T-cell (primary cell): ENCODE measurements at regions not wholly inside any gene's neighbourhood (a gene's known extent, or its start where the extent isn't known, plus 50 kb on each side); places are given as distances from the start of the nearest gene placed in this dataset.

ENCODE experiments used
- ATAC-seq, 4 experiments: fragments of 200-7000 bp in 3 of 4; fragments of 150-1000 bp in 1 of 4; cut with Tn5 transposase; replicated peaks in 1 of 4; 1 replicate in 3 of 4; 2 replicates in 1 of 4; pipeline ENCODE4 v1.10.0; 2021; ENCODE audit warnings: moderate library complexity in 3 of 4, mild to moderate bottlenecking in 2 of 4, moderate number of reproducible peaks in 1 of 4
- CTCF ChIA-PET, 2 donors: fragments of 300-600 bp; sonication (Branson Sonifier 250); formaldehyde crosslinking; loops; one replicate each; lab custom pipeline; 2022; ENCODE audit warnings: antibody characterized with exemption in 2 of 2; lab: Charles Lee
- POLR2A ChIA-PET, 2 donors: fragments of 300-600 bp; sonication (Branson Sonifier 250); formaldehyde crosslinking; loops; one replicate each; lab custom pipeline; 2022; ENCODE audit warnings: antibody characterized with exemption in 2 of 2; lab: Charles Lee
- DNase-seq, 35 experiments: peaks; one replicate each; pipeline versions ENCODE4 v3.0.0 to v3.0.0-alpha.2; 2013 to 2023
- H3K27ac ChIP-seq: one replicate; pipeline ENCODE4 v1.5.1; 2013; ENCODE audit warnings: low read length
- H3K27me3 ChIP-seq, 2 experiments: replicated peaks in 1 of 2; 1 replicate in 1 of 2; 2 replicates in 1 of 2; pipeline versions ENCODE4 v1.6.1 to v1.7.0; 2013; ENCODE audit warnings: low read length in 1 of 2, mixed read lengths in 1 of 2; ENCODE audit not compliant: control insufficient read depth in 2 of 2, insufficient read depth in 2 of 2; ENCODE audit errors: extremely low read depth in 1 of 2
- H3K36me3 ChIP-seq, 2 donors: 1 replicate in 1 of 2; 2 replicates in 1 of 2; pipeline versions ENCODE4 v1.6.1 to v1.7.0; 2013; ENCODE audit warnings: low read length in 1 of 2; ENCODE audit not compliant: control insufficient read depth in 2 of 2, insufficient read depth in 1 of 2; ENCODE audit errors: extremely low read depth in 1 of 2
- H3K4me1 ChIP-seq, 2 experiments: 1 replicate in 1 of 2; 2 replicates in 1 of 2; pipeline versions ENCODE4 v1.6.1 to v1.7.0; 2013; ENCODE audit warnings: low read length in 2 of 2, mixed read lengths in 1 of 2; ENCODE audit not compliant: insufficient read depth in 2 of 2, control insufficient read depth in 1 of 2; ENCODE audit errors: extremely low read depth in 1 of 2
- H3K4me3 ChIP-seq, 2 donors: 1 replicate in 1 of 2; 2 replicates in 1 of 2; pipeline versions ENCODE4 v1.5.1 to v1.7.0; 2013; ENCODE audit warnings: mild to moderate bottlenecking in 2 of 2, low read length in 1 of 2, moderate library complexity in 1 of 2; ENCODE audit not compliant: control insufficient read depth in 1 of 2; ENCODE audit errors: extremely low read depth in 1 of 2
- H3K9me3 ChIP-seq: 2 replicates; pipeline ENCODE4 v1.7.0; 2013
- H3K27ac Mint-ChIP-seq, 2 donors: one replicate each; pipeline ENCODE4 v1.8.0; 2020 to 2021; ENCODE audit warnings: mild to moderate bottlenecking in 2 of 2, mixed read lengths in 2 of 2
- H3K27me3 Mint-ChIP-seq, 2 donors: one replicate each; pipeline ENCODE4 v1.8.0; 2021 to 2022; ENCODE audit warnings: mixed read lengths in 2 of 2
- H3K36me3 Mint-ChIP-seq: one replicate; pipeline ENCODE4 v1.8.0; 2021; ENCODE audit warnings: mixed read lengths
- H3K4me1 Mint-ChIP-seq, 3 donors: one replicate each; pipeline ENCODE4 v1.8.0; 2020 to 2022; ENCODE audit warnings: mixed read lengths in 3 of 3, mild to moderate bottlenecking in 1 of 3
- H3K4me3 Mint-ChIP-seq, 3 donors: one replicate each; pipeline ENCODE4 v1.8.0; 2020 to 2022; ENCODE audit warnings: mild to moderate bottlenecking in 3 of 3, mixed read lengths in 3 of 3, moderate library complexity in 3 of 3
- H3K9me3 Mint-ChIP-seq, 3 donors: one replicate each; pipeline ENCODE4 v1.8.0; 2020 to 2022; ENCODE audit warnings: mixed read lengths in 3 of 3
- WGBS: methylation state at CpG from one replicate; pipeline ENCODE4 v1.1.5; 2013; ENCODE audit warnings: missing lambda C conversion rate; ENCODE audit not compliant: insufficient coverage; 5-methylcytosine and 5-hydroxymethylcytosine counted together

- H3K36me3 ChIP-seq: no peaks in the 10 kb centered on the region
- no peak overlapping the region for H3K4me3 ChIP-seq
- peaks cover 5 to 11% of the 10 kb centered on the region in 2 donors for H3K27me3 Mint-ChIP-seq
- CTCF ChIA-PET: no interaction called here
- POLR2A ChIA-PET: no interaction called here
- no peaks in the 10 kb centered on the region for H3K9me3 ChIP-seq
- H3K27me3 ChIP-seq: peaks cover 0 to 2% of the 10 kb centered on the region in 2 experiments
- no peak overlapping the region for H3K4me3 Mint-ChIP-seq
- no peak overlapping the region for H3K27ac Mint-ChIP-seq
- no peaks in the 10 kb centered on the region for H3K36me3 Mint-ChIP-seq
- no peak for ATAC-seq
- H3K4me1 ChIP-seq: no peaks in the 10 kb centered on the region
- H3K27ac ChIP-seq: no peak overlapping the region
- WGBS: 72% methylated on average over 8 of the region's 11 CpGs
- H3K4me1 Mint-ChIP-seq: no peaks in the 10 kb centered on the region
- DNase-seq: no peak
- H3K9me3 Mint-ChIP-seq: no peaks in the 10 kb centered on the region
These were observed 201.2 kb upstream of the TMEM45B start for GRCh38 chr11:129614256-129614944.

GRCh38 chr11:129618046-129618569 is 197.5 kb upstream of the TMEM45B start:
- no peaks in the 10 kb centered on the region for H3K9me3 ChIP-seq
- no peak overlapping the region for H3K27ac ChIP-seq
- H3K36me3 ChIP-seq: no peaks in the 10 kb centered on the region
- DNase-seq: no peak
- Mint-ChIP-seq H3K4me3 (no peak overlapping the region), H3K27me3 (peaks cover 5 to 11% of the 10 kb centered on the region in 2 donors), H3K4me1 (no peaks in the 10 kb centered on the region), H3K9me3 (peaks cover 0 to 4% (median 0%) of the 10 kb centered on the region in 3 donors), H3K27ac (no peak overlapping the region), H3K36me3 (no peaks in the 10 kb centered on the region)
- no peak overlapping the region for H3K4me3 ChIP-seq
- POLR2A ChIA-PET: no interaction called here
- 43% methylated on average over 36 of the region's 41 CpGs for WGBS
- CTCF ChIA-PET: no interaction called here
- no peaks in the 10 kb centered on the region for H3K4me1 ChIP-seq
- ATAC-seq: no peak
- H3K27me3 ChIP-seq: peaks cover 0 to 2% of the 10 kb centered on the region in 2 experiments

GRCh38 chr11:129620237-129621104 is 195.2 kb upstream of the TMEM45B start:
- H3K27ac Mint-ChIP-seq: no peak overlapping the region
- Histone ChIP-seq H3K4me3 (no peak overlapping the region), H3K27ac (no peak overlapping the region), H3K9me3 (no peaks in the 10 kb centered on the region), H3K4me1 (no peaks in the 10 kb centered on the region), H3K27me3 (no peaks in the 10 kb centered on the region), H3K36me3 (no peaks in the 10 kb centered on the region)
- H3K27me3 Mint-ChIP-seq: peaks cover 5 to 11% of the 10 kb centered on the region in 2 donors
- WGBS: 95% methylated on average over 5 of the region's 12 CpGs
- H3K4me1 Mint-ChIP-seq: no peaks in the 10 kb centered on the region
- ChIA-PET CTCF (no interaction called here), POLR2A (no interaction called here)
- ATAC-seq: no peak
- no peak for DNase-seq
- no peak overlapping the region for H3K4me3 Mint-ChIP-seq
- peaks cover 0 to 4% (median 2%) of the 10 kb centered on the region in 3 donors for H3K9me3 Mint-ChIP-seq
- no peaks in the 10 kb centered on the region for H3K36me3 Mint-ChIP-seq

GRCh38 chr11:129625930-129626329 is 189.7 kb upstream of the TMEM45B start:
- ATAC-seq (no peak), DNase-seq (no peak)
- Mint-ChIP-seq H3K4me3 (no peak overlapping the region), H3K36me3 (no peaks in the 10 kb centered on the region), H3K9me3 (peaks cover 0 to 10% (median 9%) of the 10 kb centered on the region in 3 donors), H3K4me1 (no peaks in the 10 kb centered on the region), H3K27ac (no peak overlapping the region), H3K27me3 (peaks cover 0 to 3% of the 10 kb centered on the region in 2 donors)
- Histone ChIP-seq H3K27ac (no peak overlapping the region), H3K9me3 (no peaks in the 10 kb centered on the region), H3K4me3 (no peak overlapping the region), H3K36me3 (no peaks in the 10 kb centered on the region), H3K27me3 (no peaks in the 10 kb centered on the region), H3K4me1 (no peaks in the 10 kb centered on the region)
- POLR2A ChIA-PET: no interaction called here
- CTCF ChIA-PET: no interaction called here
- no CpG with 5 or more reads among the region's 6 CpGs for WGBS

- ATAC-seq (no peak), DNase-seq (no peak)
- H3K27ac Mint-ChIP-seq: no peak overlapping the region
- WGBS: no CpG with 5 or more reads among the region's 2 CpGs
- peaks cover 0 to 3% of the 10 kb centered on the region in 2 donors for H3K27me3 Mint-ChIP-seq
- no peaks in the 10 kb centered on the region for H3K27me3 ChIP-seq
- H3K4me3 Mint-ChIP-seq: no peak overlapping the region
- ChIA-PET POLR2A (no interaction called here), CTCF (no interaction called here)
- H3K9me3 ChIP-seq: no peaks in the 10 kb centered on the region
- H3K27ac ChIP-seq: no peak overlapping the region
- H3K36me3 ChIP-seq: no peaks in the 10 kb centered on the region
- H3K9me3 Mint-ChIP-seq: peaks cover 2 to 6% (median 6%) of the 10 kb centered on the region in 3 donors
- no peaks in the 10 kb centered on the region for H3K4me1 ChIP-seq
- H3K4me1 Mint-ChIP-seq: no peaks in the 10 kb centered on the region
- H3K36me3 Mint-ChIP-seq: peaks cover 6% of the 10 kb centered on the region
- H3K4me3 ChIP-seq: no peak overlapping the region
These were observed 184.4 kb upstream of the TMEM45B start for GRCh38 chr11:129631201-129631600.

- peaks cover 8 to 18% (median 16%) of the 10 kb centered on the region in 3 donors for H3K4me1 Mint-ChIP-seq
- no peak overlapping the region for H3K27ac Mint-ChIP-seq
- H3K36me3 Mint-ChIP-seq: peaks cover 13% of the 10 kb centered on the region
- no peaks in the 10 kb centered on the region for H3K9me3 ChIP-seq
- no peak overlapping the region for H3K4me3 Mint-ChIP-seq
- no peak for ATAC-seq
- H3K36me3 ChIP-seq: no peaks in the 10 kb centered on the region
- H3K27me3 Mint-ChIP-seq: peaks cover 0 to 9% of the 10 kb centered on the region in 2 donors
- no peak overlapping the region for H3K27ac ChIP-seq
- no peak for DNase-seq
- H3K4me3 ChIP-seq: no peak overlapping the region
- WGBS: 96% methylated on average over 3 of the region's 6 CpGs
- ChIA-PET POLR2A (no interaction called here), CTCF (no interaction called here)
- H3K4me1 ChIP-seq: no peaks in the 10 kb centered on the region
- H3K27me3 ChIP-seq: no peaks in the 10 kb centered on the region
- H3K9me3 Mint-ChIP-seq: peaks cover 0 to under 1% (median 0%) of the 10 kb centered on the region in 3 donors
These were observed 178.7 kb upstream of the TMEM45B start for GRCh38 chr11:129636926-129637325.
